HCT116 (cell line): ENCODE measurements at regions not wholly inside any gene's neighbourhood (a gene's known extent, or its start where the extent isn't known, plus 50 kb on each side); places are given as distances from the start of the nearest gene placed in this dataset.

Experiments
- ATAC-seq: fragments of 200-7000 bp; cut with Tn5 transposase; 2 replicates; pipeline ENCODE4 v1.9.1; 2020; ENCODE audit warnings: mild to moderate bottlenecking, moderate library complexity
- BruUV-seq: library from RNA; stranded (reverse); fragments of 400-500 nt; replicated peaks from 2 replicates; lab custom pipeline; 2021; lab: Mats Ljungman, UMichigan
- CTCF ChIA-PET: fragments of 300-600 bp; sonication (Branson Sonifier 250); formaldehyde crosslinking; loops from one replicate; lab custom pipeline; 2021; ENCODE audit warnings: antibody characterized with exemption; lab: Charles Lee
- POLR2A ChIA-PET: fragments of 300-600, 350-600 bp; sonication (Branson Sonifier 250); formaldehyde crosslinking; loops from one replicate; lab custom pipeline; 2021; ENCODE audit warnings: antibody characterized with exemption; lab: Charles Lee
- RAD21 ChIA-PET, 2 experiments: fragments of 300-600 bp; sonication (Branson Sonifier 250); formaldehyde crosslinking; loops; one replicate each; lab custom pipeline; 2023; ENCODE audit warnings: low total read pairs in 2 of 2; ENCODE audit not compliant: uncharacterized antibody in 2 of 2, unreplicated experiment in 2 of 2, low non-redundant PET in 1 of 2; lab: Charles Lee
- DNase-seq: peaks from one replicate; pipeline ENCODE4 v3.0.0-alpha.2; 2010; ENCODE audit warnings: low read depth, low spot score
- H2AFZ ChIP-seq: fragments of 200-600 bp; shearing (Covaris generic), sonication (generic); 2 replicates; pipeline ENCODE4 v1.6.1; 2017; ENCODE audit warnings: low read depth, mixed run types, mixed read lengths, antibody characterized with exemption, low read length; ENCODE audit not compliant: poor library complexity, severe bottlenecking
- H3K27ac ChIP-seq: 2 replicates; pipeline ENCODE4 v1.5.1; 2012; ENCODE audit warnings: low read depth, low read length
- H3K27me3 ChIP-seq: fragments of 200-600 bp; sonication (generic); 2 replicates; pipeline ENCODE4 v1.6.1; 2016; ENCODE audit warnings: mixed run types, low read length, mixed read lengths; ENCODE audit not compliant: insufficient read depth
- H3K36me3 ChIP-seq, 2 experiments: fragments of 200-500 bp in 1 of 2; fragments of 200-600 bp in 1 of 2; sonication (Bioruptor generic) in 1 of 2; sonication (generic) in 1 of 2; 2 replicates each; pipeline versions ENCODE4 v1.5.1 to v1.6.1; 2014 to 2016; ENCODE audit warnings: low read length in 2 of 2, inconsistent platforms in 1 of 2, mixed read lengths in 1 of 2, mixed run types in 1 of 2; ENCODE audit not compliant: insufficient read depth in 2 of 2, control insufficient read depth in 1 of 2
- H3K4me1 ChIP-seq, 2 experiments: fragments of 200-600 bp in 1 of 2; sonication (generic) in 1 of 2; 2 replicates each; pipeline versions ENCODE4 v1.5.1 to v1.6.1; 2012 to 2017; ENCODE audit warnings: low read length in 2 of 2, inconsistent platforms in 1 of 2, mild to moderate bottlenecking in 1 of 2, mixed read lengths in 1 of 2, mixed run types in 1 of 2, moderate library complexity in 1 of 2; ENCODE audit not compliant: insufficient read depth in 2 of 2, control insufficient read depth in 1 of 2
- H3K4me2 ChIP-seq: fragments of 200-600 bp; sonication (generic); 2 replicates; pipeline ENCODE4 v1.6.1; 2017; ENCODE audit warnings: mixed run types, low read length, mixed read lengths
- H3K4me3 ChIP-seq, 2 experiments: fragments of 200-600 bp in 1 of 2; sonication (generic) in 1 of 2; replicated peaks in 1 of 2; 2 replicates each; pipeline ENCODE4 v1.5.1; 2011 to 2016; ENCODE audit warnings: low read length in 2 of 2, control low read depth in 1 of 2, low read depth in 1 of 2, mild to moderate bottlenecking in 1 of 2, mixed read lengths in 1 of 2, mixed run types in 1 of 2
- H3K79me2 ChIP-seq: fragments of 200-600 bp; sonication (generic); 2 replicates; pipeline ENCODE4 v1.6.1; 2017; ENCODE audit warnings: mild to moderate bottlenecking, mixed run types, low read length, moderate library complexity, mixed read lengths; ENCODE audit not compliant: insufficient read depth
- H3K9ac ChIP-seq: fragments of 200-600 bp; sonication (generic); 2 replicates; pipeline ENCODE4 v1.6.1; 2016; ENCODE audit warnings: low read length, mixed read lengths
- H3K9me2 ChIP-seq: fragments of 200-600 bp; sonication (generic), shearing (Covaris generic); 2 replicates; pipeline ENCODE4 v1.6.1; 2017; ENCODE audit warnings: mixed run types, mild to moderate bottlenecking, moderate library complexity; ENCODE audit not compliant: insufficient read depth
- H3K9me3 ChIP-seq, 2 experiments: fragments of 200-500 bp in 1 of 2; fragments of 200-600 bp in 1 of 2; sonication (Bioruptor generic) in 1 of 2; sonication (generic) in 1 of 2; 2 replicates each; pipeline ENCODE4 v1.6.1; 2014 to 2017; ENCODE audit warnings: low read length in 2 of 2, mixed read lengths in 2 of 2, inconsistent platforms in 1 of 2, low read depth in 1 of 2, mild to moderate bottlenecking in 1 of 2, mixed run types in 1 of 2, moderate library complexity in 1 of 2; ENCODE audit not compliant: control insufficient read depth in 1 of 2, insufficient read depth in 1 of 2
- H4K20me1 ChIP-seq: fragments of 200-600 bp; sonication (generic), shearing (Covaris generic); 2 replicates; pipeline ENCODE4 v1.6.1; 2017; ENCODE audit warnings: mixed run types, mild to moderate bottlenecking, moderate library complexity; ENCODE audit not compliant: insufficient read depth
- EGR1 ChIP-seq: IDR thresholded peaks from 2 replicates; pipeline ENCODE4 v1.6.1; 2012; ENCODE audit warnings: low read depth
- ELF1 ChIP-seq: IDR thresholded peaks from 2 replicates; pipeline ENCODE4 v1.6.1; 2012; ENCODE audit warnings: low read depth, borderline replicate concordance
- EZH2 ChIP-seq: fragments of 200-600 bp; sonication (generic); IDR thresholded peaks from 2 replicates; pipeline ENCODE4 v1.6.1; 2017; ENCODE audit warnings: antibody characterized with exemption, mixed run types
- JUND ChIP-seq: IDR thresholded peaks from 2 replicates; pipeline ENCODE4 v1.6.1; 2012
- POLR2A ChIP-seq: IDR thresholded peaks from 2 replicates; pipeline ENCODE4 v1.7.0; 2011; ENCODE audit warnings: borderline replicate concordance; ENCODE audit not compliant: insufficient read depth, insufficient read length; ENCODE audit errors: extremely low read depth
- POLR2AphosphoS5 ChIP-seq: IDR thresholded peaks from 2 replicates; pipeline ENCODE4 v1.6.1; 2011; ENCODE audit warnings: mild to moderate bottlenecking, low read depth, low read length, moderate library complexity
- RAD21 ChIP-seq: IDR thresholded peaks from 2 replicates; pipeline ENCODE4 v1.6.1; 2012; ENCODE audit warnings: low read depth, mild to moderate bottlenecking
- SIN3A ChIP-seq: IDR thresholded peaks from 2 replicates; pipeline ENCODE4 v1.6.1; 2012; ENCODE audit warnings: low read depth
- SP1 ChIP-seq: IDR thresholded peaks from 2 replicates; pipeline ENCODE4 v1.6.1; 2012; ENCODE audit warnings: low read depth
- SRF ChIP-seq: IDR thresholded peaks from 2 replicates; pipeline ENCODE4 v1.6.1; 2012; ENCODE audit warnings: low read depth
- TCF7L2 ChIP-seq: IDR thresholded peaks from 2 replicates; pipeline ENCODE4 v1.7.0; 2011; ENCODE audit warnings: borderline replicate concordance, inconsistent platforms; ENCODE audit not compliant: insufficient read depth, insufficient read length; ENCODE audit errors: extremely low read depth
- YY1 ChIP-seq: IDR thresholded peaks from 2 replicates; pipeline ENCODE4 v1.6.1; 2011; ENCODE audit warnings: low read length, low read depth, moderate library complexity, mild to moderate bottlenecking; ENCODE audit not compliant: insufficient replicate concordance; ENCODE audit errors: extremely low read depth
- ZFX ChIP-seq: fragments of 450-650 bp; IDR thresholded peaks from 2 replicates; pipeline ENCODE4 v1.6.1; 2017
- ZNF274 ChIP-seq: fragments of 200-500 bp; sonication (Bioruptor generic); IDR thresholded peaks from 2 replicates; pipeline ENCODE4 v1.6.1; 2014; ENCODE audit warnings: mild to moderate bottlenecking, low read depth, low read length, inconsistent platforms
- intact Hi-C: fragments of 100-400 bp; cut with micrococcal nuclease; formaldehyde crosslinking; loops from 2 replicates; pipeline ENCODE4 v1.10.0; 2022
- TF ChIP-seq, protein P1 (sequence below), 3 experiments: fragments of 200-600 bp in 1 of 3; sonication (generic) in 1 of 3; IDR thresholded peaks in 2 of 3; conservative IDR thresholded peaks in 1 of 3; 2 replicates each; pipeline ENCODE4 v1.5.1; 2012 to 2017; ENCODE audit warnings: low read depth in 2 of 3, low read length in 2 of 3, antibody characterized with exemption in 1 of 3, borderline replicate concordance in 1 of 3, control low read depth in 1 of 3, mild to moderate bottlenecking in 1 of 3, mixed read lengths in 1 of 3, mixed run types in 1 of 3, moderate library complexity in 1 of 3; ENCODE audit not compliant: insufficient read depth in 1 of 3
- TF ChIP-seq, protein P2 (sequence below): IDR thresholded peaks from 2 replicates; pipeline ENCODE4 v1.6.1; 2011; ENCODE audit warnings: mild to moderate bottlenecking, low read length, moderate library complexity; ENCODE audit not compliant: insufficient replicate concordance; ENCODE audit errors: extremely low read depth
- TF ChIP-seq, protein P3 (sequence below): IDR thresholded peaks from 2 replicates; pipeline ENCODE4 v1.6.1; 2012
- TF ChIP-seq, protein P4 (sequence below): IDR thresholded peaks from 2 replicates; pipeline ENCODE4 v1.6.1; 2012; ENCODE audit warnings: low read depth
- TF ChIP-seq, protein P5 (sequence below): IDR thresholded peaks from 2 replicates; pipeline ENCODE4 v1.6.1; 2012

DNA sequence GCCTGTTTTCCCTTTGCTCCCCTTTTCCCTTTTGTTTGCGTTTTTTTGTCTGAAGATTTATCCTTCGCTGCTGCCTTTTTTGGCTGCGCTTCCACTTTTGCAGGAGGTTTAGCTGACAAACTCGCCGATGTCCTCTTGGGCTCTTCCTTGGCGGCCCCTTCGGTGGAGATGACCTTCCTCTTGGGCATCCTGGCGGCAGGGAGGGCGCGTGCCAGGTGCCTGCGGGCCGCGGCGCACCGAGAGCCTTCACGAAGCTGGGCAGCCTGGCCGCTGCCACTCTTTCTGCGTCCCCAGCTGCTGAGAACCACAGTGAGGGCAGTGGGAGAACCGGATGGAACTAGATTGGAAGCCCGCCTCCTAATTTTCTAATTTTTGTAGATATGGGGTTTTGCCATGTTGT lies 197.1 kb upstream of the C2CD4B start:
- CTCF ChIA-PET = no interaction called here

More for the DNA sequence above, 197.1 kb upstream of the C2CD4B start:
- Histone ChIP-seq H3K4me2 (no peak overlapping the region), H3K27ac (no peak overlapping the region), H3K9me2 (no peaks in the 10 kb centered on the region), H2AFZ (no peak overlapping the region), H3K4me3 (no peak overlapping the region), H3K4me1 (no peaks in the 10 kb centered on the region), H3K27me3 (peaks cover 30% of the 10 kb centered on the region), H3K9ac (no peak overlapping the region), H3K79me2 (no peaks in the 10 kb centered on the region), H4K20me1 (no peaks in the 10 kb centered on the region), H3K9me3 (no peaks in the 10 kb centered on the region), H3K36me3 (no peaks in the 10 kb centered on the region)
- ChIA-PET RAD21 (no interaction called here), POLR2A (no interaction called here)
- intact Hi-C loops = no loop called here
- TF ChIP-seq POLR2A (no peak), YY1 (no peak), ZNF274 (no peak), RAD21 (no peak), SIN3A (no peak), SP1 (no peak), TCF7L2 (no peak), EZH2 (no peak), EGR1 (no peak), ELF1 (no peak), SRF (no peak), JUND (no peak), ZFX (no peak), POLR2AphosphoS5 (no peak)
- TF ChIP-seq, protein P1, sequence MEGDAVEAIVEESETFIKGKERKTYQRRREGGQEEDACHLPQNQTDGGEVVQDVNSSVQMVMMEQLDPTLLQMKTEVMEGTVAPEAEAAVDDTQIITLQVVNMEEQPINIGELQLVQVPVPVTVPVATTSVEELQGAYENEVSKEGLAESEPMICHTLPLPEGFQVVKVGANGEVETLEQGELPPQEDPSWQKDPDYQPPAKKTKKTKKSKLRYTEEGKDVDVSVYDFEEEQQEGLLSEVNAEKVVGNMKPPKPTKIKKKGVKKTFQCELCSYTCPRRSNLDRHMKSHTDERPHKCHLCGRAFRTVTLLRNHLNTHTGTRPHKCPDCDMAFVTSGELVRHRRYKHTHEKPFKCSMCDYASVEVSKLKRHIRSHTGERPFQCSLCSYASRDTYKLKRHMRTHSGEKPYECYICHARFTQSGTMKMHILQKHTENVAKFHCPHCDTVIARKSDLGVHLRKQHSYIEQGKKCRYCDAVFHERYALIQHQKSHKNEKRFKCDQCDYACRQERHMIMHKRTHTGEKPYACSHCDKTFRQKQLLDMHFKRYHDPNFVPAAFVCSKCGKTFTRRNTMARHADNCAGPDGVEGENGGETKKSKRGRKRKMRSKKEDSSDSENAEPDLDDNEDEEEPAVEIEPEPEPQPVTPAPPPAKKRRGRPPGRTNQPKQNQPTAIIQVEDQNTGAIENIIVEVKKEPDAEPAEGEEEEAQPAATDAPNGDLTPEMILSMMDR (IDR thresholded peaks at IDR 0.05 in 2 of 3, conservative IDR thresholded peaks at IDR 0.05 in 1 of 3; ENCODE audit: borderline replicate concordance in 1 of 3, insufficient read depth in 1 of 3, low read depth in 2 of 3, low read length in 2 of 3) = no peak
- TF ChIP-seq, protein P2, sequence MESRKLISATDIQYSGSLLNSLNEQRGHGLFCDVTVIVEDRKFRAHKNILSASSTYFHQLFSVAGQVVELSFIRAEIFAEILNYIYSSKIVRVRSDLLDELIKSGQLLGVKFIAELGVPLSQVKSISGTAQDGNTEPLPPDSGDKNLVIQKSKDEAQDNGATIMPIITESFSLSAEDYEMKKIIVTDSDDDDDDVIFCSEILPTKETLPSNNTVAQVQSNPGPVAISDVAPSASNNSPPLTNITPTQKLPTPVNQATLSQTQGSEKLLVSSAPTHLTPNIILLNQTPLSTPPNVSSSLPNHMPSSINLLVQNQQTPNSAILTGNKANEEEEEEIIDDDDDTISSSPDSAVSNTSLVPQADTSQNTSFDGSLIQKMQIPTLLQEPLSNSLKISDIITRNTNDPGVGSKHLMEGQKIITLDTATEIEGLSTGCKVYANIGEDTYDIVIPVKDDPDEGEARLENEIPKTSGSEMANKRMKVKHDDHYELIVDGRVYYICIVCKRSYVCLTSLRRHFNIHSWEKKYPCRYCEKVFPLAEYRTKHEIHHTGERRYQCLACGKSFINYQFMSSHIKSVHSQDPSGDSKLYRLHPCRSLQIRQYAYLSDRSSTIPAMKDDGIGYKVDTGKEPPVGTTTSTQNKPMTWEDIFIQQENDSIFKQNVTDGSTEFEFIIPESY = no peak
- TF ChIP-seq, protein P3, sequence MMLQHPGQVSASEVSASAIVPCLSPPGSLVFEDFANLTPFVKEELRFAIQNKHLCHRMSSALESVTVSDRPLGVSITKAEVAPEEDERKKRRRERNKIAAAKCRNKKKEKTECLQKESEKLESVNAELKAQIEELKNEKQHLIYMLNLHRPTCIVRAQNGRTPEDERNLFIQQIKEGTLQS = no peak
- TF ChIP-seq, protein P4, sequence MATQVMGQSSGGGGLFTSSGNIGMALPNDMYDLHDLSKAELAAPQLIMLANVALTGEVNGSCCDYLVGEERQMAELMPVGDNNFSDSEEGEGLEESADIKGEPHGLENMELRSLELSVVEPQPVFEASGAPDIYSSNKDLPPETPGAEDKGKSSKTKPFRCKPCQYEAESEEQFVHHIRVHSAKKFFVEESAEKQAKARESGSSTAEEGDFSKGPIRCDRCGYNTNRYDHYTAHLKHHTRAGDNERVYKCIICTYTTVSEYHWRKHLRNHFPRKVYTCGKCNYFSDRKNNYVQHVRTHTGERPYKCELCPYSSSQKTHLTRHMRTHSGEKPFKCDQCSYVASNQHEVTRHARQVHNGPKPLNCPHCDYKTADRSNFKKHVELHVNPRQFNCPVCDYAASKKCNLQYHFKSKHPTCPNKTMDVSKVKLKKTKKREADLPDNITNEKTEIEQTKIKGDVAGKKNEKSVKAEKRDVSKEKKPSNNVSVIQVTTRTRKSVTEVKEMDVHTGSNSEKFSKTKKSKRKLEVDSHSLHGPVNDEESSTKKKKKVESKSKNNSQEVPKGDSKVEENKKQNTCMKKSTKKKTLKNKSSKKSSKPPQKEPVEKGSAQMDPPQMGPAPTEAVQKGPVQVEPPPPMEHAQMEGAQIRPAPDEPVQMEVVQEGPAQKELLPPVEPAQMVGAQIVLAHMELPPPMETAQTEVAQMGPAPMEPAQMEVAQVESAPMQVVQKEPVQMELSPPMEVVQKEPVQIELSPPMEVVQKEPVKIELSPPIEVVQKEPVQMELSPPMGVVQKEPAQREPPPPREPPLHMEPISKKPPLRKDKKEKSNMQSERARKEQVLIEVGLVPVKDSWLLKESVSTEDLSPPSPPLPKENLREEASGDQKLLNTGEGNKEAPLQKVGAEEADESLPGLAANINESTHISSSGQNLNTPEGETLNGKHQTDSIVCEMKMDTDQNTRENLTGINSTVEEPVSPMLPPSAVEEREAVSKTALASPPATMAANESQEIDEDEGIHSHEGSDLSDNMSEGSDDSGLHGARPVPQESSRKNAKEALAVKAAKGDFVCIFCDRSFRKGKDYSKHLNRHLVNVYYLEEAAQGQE = no peak
- TF ChIP-seq, protein P5, sequence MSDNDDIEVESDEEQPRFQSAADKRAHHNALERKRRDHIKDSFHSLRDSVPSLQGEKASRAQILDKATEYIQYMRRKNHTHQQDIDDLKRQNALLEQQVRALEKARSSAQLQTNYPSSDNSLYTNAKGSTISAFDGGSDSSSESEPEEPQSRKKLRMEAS = no peak
- no TSS peak for BruUV-seq
- ATAC-seq (no peak), DNase-seq (no peak)
